Progenitor cell of endocrine pancreas (in vitro differentiated cells): ENCODE measurements at regions not wholly inside any gene's neighbourhood (a gene's known extent, or its start where the extent isn't known, plus 50 kb on each side); places are given as distances from the start of the nearest gene placed in this dataset.

Source experiments
- DNase-seq: peaks from one replicate; pipeline ENCODE4 v3.0.0; 2021; ENCODE audit warnings: low spot score; ENCODE audit not compliant: unreplicated experiment
- H3K27ac Mint-ChIP-seq: 2 replicates; pipeline ENCODE4 v1.8.0; 2021; ENCODE audit warnings: mild to moderate bottlenecking, moderate library complexity, mixed read lengths
- H3K27me3 Mint-ChIP-seq: 2 replicates; pipeline ENCODE4 v1.8.0; 2021; ENCODE audit warnings: mixed read lengths
- H3K36me3 Mint-ChIP-seq: 2 replicates; pipeline ENCODE4 v1.8.0; 2022; ENCODE audit warnings: mixed read lengths; ENCODE audit not compliant: insufficient read depth
- H3K4me1 Mint-ChIP-seq: 2 replicates; pipeline ENCODE4 v1.8.0; 2021; ENCODE audit warnings: low read depth, mixed read lengths
- H3K4me3 Mint-ChIP-seq: 2 replicates; pipeline ENCODE4 v1.8.0; 2021; ENCODE audit warnings: low read depth, mild to moderate bottlenecking, moderate library complexity, mixed read lengths
- H3K9me3 Mint-ChIP-seq: 2 replicates; pipeline ENCODE4 v1.8.0; 2021; ENCODE audit warnings: low read depth, mixed read lengths
- TF ChIP-seq, protein P1 (sequence below): fragments of 200-600 bp; sonication (generic); IDR thresholded peaks from one replicate; pipeline ENCODE4 v1.5.0; 2021; ENCODE audit warnings: antibody characterized with exemption, mild to moderate bottlenecking; ENCODE audit not compliant: unreplicated experiment

DNA sequence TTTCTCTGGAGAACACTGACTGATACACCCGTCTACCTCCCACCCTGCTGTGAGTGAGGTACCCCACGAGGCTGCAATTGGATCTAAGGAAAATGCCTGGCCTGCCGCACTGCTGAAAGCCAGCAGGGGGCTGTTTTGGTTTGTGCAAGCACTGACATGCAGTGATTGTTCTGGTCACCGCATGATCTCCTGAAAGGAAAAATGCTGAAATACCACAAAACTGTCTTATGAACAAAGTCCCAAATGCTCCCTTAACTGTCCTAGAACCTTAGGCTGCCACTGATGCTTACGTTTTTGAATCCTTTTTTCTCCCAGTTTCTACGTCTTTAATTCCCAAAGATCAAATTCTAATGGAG lies 132.7 kb downstream of the JCAD start:
- Mint-ChIP-seq H3K4me1 (peaks cover 11% of the 10 kb centered on the region), H3K27ac (no peak overlapping the region), H3K36me3 (no peaks in the 10 kb centered on the region), H3K27me3 (peaks cover 12% of the 10 kb centered on the region), H3K9me3 (peaks cover 5% of the 10 kb centered on the region), H3K4me3 (no peak overlapping the region)
- no peak for DNase-seq
- TF ChIP-seq, protein P1, sequence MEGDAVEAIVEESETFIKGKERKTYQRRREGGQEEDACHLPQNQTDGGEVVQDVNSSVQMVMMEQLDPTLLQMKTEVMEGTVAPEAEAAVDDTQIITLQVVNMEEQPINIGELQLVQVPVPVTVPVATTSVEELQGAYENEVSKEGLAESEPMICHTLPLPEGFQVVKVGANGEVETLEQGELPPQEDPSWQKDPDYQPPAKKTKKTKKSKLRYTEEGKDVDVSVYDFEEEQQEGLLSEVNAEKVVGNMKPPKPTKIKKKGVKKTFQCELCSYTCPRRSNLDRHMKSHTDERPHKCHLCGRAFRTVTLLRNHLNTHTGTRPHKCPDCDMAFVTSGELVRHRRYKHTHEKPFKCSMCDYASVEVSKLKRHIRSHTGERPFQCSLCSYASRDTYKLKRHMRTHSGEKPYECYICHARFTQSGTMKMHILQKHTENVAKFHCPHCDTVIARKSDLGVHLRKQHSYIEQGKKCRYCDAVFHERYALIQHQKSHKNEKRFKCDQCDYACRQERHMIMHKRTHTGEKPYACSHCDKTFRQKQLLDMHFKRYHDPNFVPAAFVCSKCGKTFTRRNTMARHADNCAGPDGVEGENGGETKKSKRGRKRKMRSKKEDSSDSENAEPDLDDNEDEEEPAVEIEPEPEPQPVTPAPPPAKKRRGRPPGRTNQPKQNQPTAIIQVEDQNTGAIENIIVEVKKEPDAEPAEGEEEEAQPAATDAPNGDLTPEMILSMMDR: peak; percentile 51

DNA sequence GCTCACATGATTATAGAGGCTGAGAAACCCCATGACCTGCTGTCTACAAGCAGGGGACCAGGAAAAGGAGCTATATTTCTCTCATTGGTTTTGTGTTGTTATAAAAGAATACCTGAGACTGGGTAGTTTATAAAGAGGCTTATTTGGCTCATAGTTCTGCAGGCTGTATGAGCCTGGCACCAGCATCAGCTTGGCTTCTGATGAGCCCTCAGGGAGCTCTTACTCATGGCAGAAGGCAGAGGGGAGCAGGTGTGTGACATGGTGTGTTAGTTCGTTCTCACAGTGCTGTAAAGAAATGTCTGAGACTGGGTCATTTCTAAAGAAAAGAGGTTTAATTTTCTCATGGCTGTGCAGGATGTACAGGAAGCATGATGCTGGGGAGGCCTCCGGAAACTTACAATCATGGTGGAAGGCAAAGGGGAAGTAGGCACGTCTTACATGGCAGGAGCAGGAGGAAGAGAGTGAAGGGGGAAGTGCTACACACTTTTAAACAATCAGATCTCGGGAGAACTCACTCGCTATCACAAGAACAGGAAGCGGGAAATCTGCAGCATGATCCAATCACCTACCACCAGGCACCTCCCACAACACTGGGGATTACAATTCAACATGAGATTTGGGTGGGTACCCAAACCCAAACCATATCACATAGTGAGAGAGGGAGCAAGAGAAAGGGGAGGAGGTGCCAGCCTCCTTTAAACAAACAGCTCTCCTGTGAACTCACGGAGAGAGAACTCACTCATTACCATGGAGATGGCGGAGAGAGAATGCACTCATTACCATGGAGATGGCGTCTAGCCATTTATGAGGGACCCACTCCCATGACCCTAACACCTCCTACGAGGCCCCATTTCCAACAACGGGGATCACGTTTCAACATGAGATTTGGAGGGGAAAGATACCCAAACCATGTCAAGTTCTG lies 133.4 kb downstream of the JCAD start:
- Mint-ChIP-seq H3K9me3 (peaks cover 3% of the 10 kb centered on the region), H3K27ac (no peak overlapping the region)

DNA sequence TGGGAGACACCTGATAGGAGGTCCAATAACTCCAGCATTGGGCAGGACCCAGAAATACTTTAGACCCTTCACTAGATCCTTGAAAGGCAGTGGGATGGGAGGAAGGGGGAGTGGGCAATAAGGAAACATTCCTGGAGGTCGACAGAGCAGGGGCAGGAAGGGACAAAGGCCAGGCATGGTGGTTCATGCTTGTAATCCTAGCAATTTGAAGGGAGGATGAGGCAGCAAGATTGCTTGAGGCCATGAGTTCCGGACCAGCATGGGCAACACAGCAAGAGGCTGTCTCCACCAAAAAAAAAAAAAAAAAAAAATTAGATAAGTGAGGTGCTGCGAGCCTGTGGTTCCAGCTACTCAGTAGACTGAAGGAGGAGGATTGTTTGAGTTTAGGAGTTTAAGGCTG lies 134.9 kb downstream of the JCAD start:
- H3K36me3 Mint-ChIP-seq: no peaks in the 10 kb centered on the region
- no peak overlapping the region for H3K27ac Mint-ChIP-seq
- H3K27me3 Mint-ChIP-seq: peaks cover 22% of the 10 kb centered on the region
- H3K4me3 Mint-ChIP-seq: no peak overlapping the region
- TF ChIP-seq, protein P1: no peak
- H3K4me1 Mint-ChIP-seq: peaks cover 11% of the 10 kb centered on the region
- DNase-seq: no peak
- peaks cover 3% of the 10 kb centered on the region for H3K9me3 Mint-ChIP-seq

More for the DNA sequence above, 133.4 kb downstream of the JCAD start:
- Mint-ChIP-seq H3K36me3 (no peaks in the 10 kb centered on the region), H3K4me1 (peaks cover 11% of the 10 kb centered on the region), H3K4me3 (no peak overlapping the region), H3K27me3 (peaks cover 12% of the 10 kb centered on the region)
- TF ChIP-seq, protein P1: no peak
- DNase-seq: no peak

DNA sequence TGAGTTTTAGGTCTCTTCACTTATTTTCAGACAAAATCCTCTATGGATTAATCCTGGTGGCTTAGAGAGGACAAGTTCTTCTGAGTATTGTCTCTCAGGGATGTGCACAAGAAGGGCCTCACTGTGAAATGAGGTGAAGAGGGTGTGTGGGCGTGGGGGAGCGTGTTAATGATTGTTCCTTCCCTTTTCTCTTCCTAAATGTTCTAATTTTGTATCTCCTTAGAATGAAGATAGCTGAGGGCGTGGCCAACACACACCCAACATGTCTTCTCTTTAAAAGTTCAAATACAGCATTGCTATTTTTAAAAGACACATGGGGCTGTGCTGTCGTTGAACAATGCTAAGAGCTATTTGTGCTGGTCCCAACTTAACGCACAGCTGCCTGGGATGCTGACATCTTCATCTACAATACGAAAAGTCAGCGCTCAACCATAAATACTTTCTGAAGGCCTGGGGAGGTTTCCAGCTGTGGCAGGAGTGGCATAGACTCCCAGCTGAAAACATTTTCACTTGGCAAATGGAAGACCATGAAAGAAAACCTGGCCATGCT lies 135.9 kb downstream of the JCAD start:
- Mint-ChIP-seq H3K27me3 (peaks cover 29% of the 10 kb centered on the region), H3K9me3 (peaks cover 3% of the 10 kb centered on the region), H3K27ac (no peak overlapping the region), H3K36me3 (no peaks in the 10 kb centered on the region), H3K4me3 (no peak overlapping the region), H3K4me1 (peaks cover 11% of the 10 kb centered on the region)
- DNase-seq: no peak
- TF ChIP-seq, protein P1: no peak

DNA sequence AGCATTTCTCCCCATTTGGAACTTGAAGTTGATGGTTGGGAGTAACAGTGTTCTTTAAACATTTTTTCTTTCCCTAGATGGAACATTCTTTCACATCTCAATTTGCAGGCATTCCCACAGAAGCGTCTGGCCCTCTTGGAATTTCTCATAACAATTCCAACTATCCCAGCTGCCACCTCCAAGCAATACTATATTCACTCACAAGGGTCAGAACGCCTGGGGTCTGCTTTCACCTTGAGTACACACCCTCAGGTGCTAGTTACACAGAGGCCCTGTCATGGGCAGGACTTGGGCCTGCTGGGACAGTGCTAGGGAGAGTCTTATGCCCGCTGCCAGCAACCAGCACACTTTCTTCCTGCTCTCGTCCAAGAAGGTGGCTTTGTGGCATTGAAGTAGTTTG lies 136.5 kb downstream of the JCAD start:
- Mint-ChIP-seq H3K36me3 (no peaks in the 10 kb centered on the region), H3K27ac (no peak overlapping the region), H3K27me3 (peaks cover 30% of the 10 kb centered on the region), H3K4me1 (peaks cover 11% of the 10 kb centered on the region), H3K9me3 (peaks cover 3% of the 10 kb centered on the region), H3K4me3 (no peak overlapping the region)
- TF ChIP-seq, protein P1: no peak
- DNase-seq: no peak
